Neuronal stem cell (in vitro differentiated cells): ENCODE measurements at regions not wholly inside any gene's neighbourhood (a gene's known extent, or its start where the extent isn't known, plus 50 kb on each side); places are given as distances from the start of the nearest gene placed in this dataset.
"Not testable (repeated sequence)": the region's sequence is repeated elsewhere in the genome, so short reads cannot be mapped to it uniquely, and the experiment has no call there.

Experiments used
- DNase-seq: peaks from one replicate; pipeline ENCODE4 v3.0.0-alpha.2; 2013; ENCODE audit warnings: low spot score
- H2AFZ ChIP-seq: one replicate; pipeline ENCODE4 v1.6.1; 2013; ENCODE audit warnings: mild to moderate bottlenecking, low read length, inconsistent platforms
- H2AK5ac ChIP-seq: 2 replicates; pipeline ENCODE4 v1.6.1; 2013; ENCODE audit warnings: low read depth, mild to moderate bottlenecking, inconsistent platforms, low read length, moderate library complexity, mixed read lengths
- H2BK120ac ChIP-seq: 2 replicates; pipeline ENCODE4 v1.6.1; 2013; ENCODE audit warnings: low read depth, mild to moderate bottlenecking, inconsistent platforms, low read length, moderate library complexity, mixed read lengths
- H2BK12ac ChIP-seq: one replicate; pipeline ENCODE4 v1.6.1; 2013; ENCODE audit warnings: low read length, inconsistent platforms
- H2BK15ac ChIP-seq: 2 replicates; pipeline ENCODE4 v1.6.1; 2013; ENCODE audit warnings: mild to moderate bottlenecking, low read length, inconsistent platforms, mixed read lengths
- H2BK5ac ChIP-seq: one replicate; pipeline ENCODE4 v1.6.1; 2013; ENCODE audit warnings: inconsistent platforms, mild to moderate bottlenecking, low read length, moderate library complexity
- H3K14ac ChIP-seq: one replicate; pipeline ENCODE4 v1.6.1; 2013; ENCODE audit warnings: low read length, inconsistent platforms
- H3K18ac ChIP-seq: 2 replicates; pipeline ENCODE4 v1.6.1; 2013; ENCODE audit warnings: low read length, inconsistent platforms
- H3K23ac ChIP-seq: 2 replicates; pipeline ENCODE4 v1.6.1; 2013; ENCODE audit warnings: low read depth, mild to moderate bottlenecking, mixed read lengths, low read length, inconsistent platforms; ENCODE audit not compliant: poor library complexity
- H3K27ac ChIP-seq: replicated peaks from 3 replicates; pipeline ENCODE4 v1.5.1; 2013; ENCODE audit warnings: low read length, inconsistent platforms
- H3K27me3 ChIP-seq, 3 experiments: 2 replicates each; pipeline ENCODE4 v1.6.1; 2013; ENCODE audit warnings: low read length in 3 of 3, mild to moderate bottlenecking in 2 of 3, inconsistent platforms in 1 of 3, low read depth in 1 of 3, mixed read lengths in 1 of 3, moderate library complexity in 1 of 3; ENCODE audit not compliant: control insufficient read depth in 3 of 3, insufficient read depth in 3 of 3
- H3K36me3 ChIP-seq, 2 donors: replicated peaks in 1 of 2; 2 replicates each; pipeline ENCODE4 v1.6.1; 2013; ENCODE audit warnings: low read length in 2 of 2; ENCODE audit not compliant: control insufficient read depth in 2 of 2, insufficient read depth in 2 of 2
- H3K4ac ChIP-seq: 2 replicates; pipeline ENCODE4 v1.6.1; 2013; ENCODE audit warnings: inconsistent platforms, mild to moderate bottlenecking, low read length, moderate library complexity
- H3K4me1 ChIP-seq, 2 donors: 1 replicate in 1 of 2; 2 replicates in 1 of 2; pipeline ENCODE4 v1.6.1; 2013; ENCODE audit warnings: low read length in 2 of 2, low read depth in 1 of 2; ENCODE audit not compliant: control insufficient read depth in 2 of 2, insufficient read depth in 1 of 2
- H3K4me2 ChIP-seq: one replicate; pipeline ENCODE4 v1.6.1; 2013; ENCODE audit warnings: mild to moderate bottlenecking, low read length, inconsistent platforms; ENCODE audit not compliant: insufficient read depth, poor library complexity, severe bottlenecking
- H3K4me3 ChIP-seq, 2 donors: 2 replicates each; pipeline ENCODE4 v1.5.1; 2013; ENCODE audit warnings: low read length in 2 of 2, mild to moderate bottlenecking in 2 of 2, inconsistent platforms in 1 of 2, moderate library complexity in 1 of 2
- H3K79me1 ChIP-seq: one replicate; pipeline ENCODE4 v1.6.1; 2013; ENCODE audit warnings: low read depth, mild to moderate bottlenecking, inconsistent platforms, low read length, moderate library complexity
- H3K9ac ChIP-seq: one replicate; pipeline ENCODE4 v1.6.1; 2013; ENCODE audit warnings: mild to moderate bottlenecking, low read depth, low read length, inconsistent platforms; ENCODE audit not compliant: poor library complexity
- H3K9me3 ChIP-seq, 2 donors: replicated peaks in 1 of 2; 2 replicates each; pipeline versions ENCODE3 to v1.6.1; 2013; ENCODE audit warnings: low read length in 2 of 2, mild to moderate bottlenecking in 2 of 2, inconsistent platforms in 1 of 2, low read depth in 1 of 2, mixed read lengths in 1 of 2, moderate library complexity in 1 of 2; ENCODE audit not compliant: control insufficient read depth in 2 of 2, insufficient read depth in 1 of 2
- H4K8ac ChIP-seq: one replicate; pipeline ENCODE4 v1.6.1; 2013; ENCODE audit warnings: low read depth, mild to moderate bottlenecking, inconsistent platforms, low read length, moderate library complexity
- H4K91ac ChIP-seq: one replicate; pipeline ENCODE4 v1.6.1; 2013; ENCODE audit warnings: low read length, low read depth, mild to moderate bottlenecking, inconsistent platforms; ENCODE audit not compliant: poor library complexity
- WGBS, 2 donors: extraction: QIAGEN DNeasy Blood & Tissue Kit; methylation state at CpG; one replicate each; pipeline ENCODE4 v1.1.7; 2013; ENCODE audit warnings: missing lambda C conversion rate in 2 of 2, mixed read lengths in 1 of 2; ENCODE audit not compliant: insufficient read length in 2 of 2, insufficient replicate concordance in 1 of 2; ENCODE audit errors: extremely low coverage in 2 of 2; 5-methylcytosine and 5-hydroxymethylcytosine counted together

- Histone ChIP-seq H3K4ac (no peak overlapping the region), H2AK5ac (no peak overlapping the region), H3K23ac (no peak overlapping the region), H3K27me3 (no peaks in the 10 kb centered on the region), H3K18ac (no peak overlapping the region), H2BK15ac (no peak overlapping the region), H3K4me2 (no peak overlapping the region), H3K79me1 (no peaks in the 10 kb centered on the region), H4K91ac (no peak overlapping the region), H3K27ac (no peak overlapping the region), H2BK5ac (no peak overlapping the region), H2BK12ac (no peak overlapping the region), H3K36me3 (no peaks in the 10 kb centered on the region), H3K4me1 (peaks cover 0 to 1% of the 10 kb centered on the region in 2 donors), H3K4me3 (no peak overlapping the region), H3K14ac (no peak overlapping the region), H3K9me3 (no peaks in the 10 kb centered on the region), H2AFZ (no peak overlapping the region), H3K9ac (no peak overlapping the region), H2BK120ac (no peak overlapping the region), H4K8ac (no peak overlapping the region)
- DNase-seq, result no peak
- no CpG with 5 or more reads among the region's 1 CpG for WGBS, 2 donors
These were observed 1434.3 kb upstream of the FLRT2 start for GRCh38 chr14:84095681-84096080.

- H3K4me2 ChIP-seq, result no peak overlapping the region
- no peak overlapping the region for H2BK15ac ChIP-seq
- H2BK5ac ChIP-seq, result no peak overlapping the region
- H4K8ac ChIP-seq, result no peak overlapping the region
- H3K4ac ChIP-seq, result no peak overlapping the region
- no peaks in the 10 kb centered on the region for H3K4me1 ChIP-seq
- no peak overlapping the region for H2AFZ ChIP-seq
- no peaks in the 10 kb centered on the region for H3K79me1 ChIP-seq
- no peak overlapping the region for H2BK120ac ChIP-seq
- no peak overlapping the region for H3K9ac ChIP-seq
- DNase-seq, result no peak
- no peak overlapping the region for H3K23ac ChIP-seq
- no peaks in the 10 kb centered on the region for H3K36me3 ChIP-seq
- no CpG with 5 or more reads among the region's 4 CpGs for WGBS, 2 donors
- H3K27ac ChIP-seq, result no peak overlapping the region
- no peak overlapping the region for H3K4me3 ChIP-seq
- no peaks in the 10 kb centered on the region for H3K27me3 ChIP-seq
- H4K91ac ChIP-seq, result no peak overlapping the region
- no peak overlapping the region for H2BK12ac ChIP-seq
- no peaks in the 10 kb centered on the region for H3K9me3 ChIP-seq
- H2AK5ac ChIP-seq, result no peak overlapping the region
- no peak overlapping the region for H3K14ac ChIP-seq
- no peak overlapping the region for H3K18ac ChIP-seq
These were observed 1431.7 kb upstream of the FLRT2 start for GRCh38 chr14:84098261-84098660.

- not testable (repeated sequence) for H4K8ac ChIP-seq, H2AFZ ChIP-seq, H3K4me1 ChIP-seq, H4K91ac ChIP-seq, H3K18ac ChIP-seq, H3K79me1 ChIP-seq, H3K9me3 ChIP-seq, H2AK5ac ChIP-seq, H3K4me2 ChIP-seq, H3K27ac ChIP-seq, H3K27me3 ChIP-seq, H3K36me3 ChIP-seq, H3K4me3 ChIP-seq, H3K9ac ChIP-seq, H2BK5ac ChIP-seq, H2BK12ac ChIP-seq, H3K23ac ChIP-seq, H2BK120ac ChIP-seq, H3K14ac ChIP-seq, H3K4ac ChIP-seq, DNase-seq, H2BK15ac ChIP-seq
- no CpG with 5 or more reads among the region's 27 CpGs for WGBS, 2 donors
These were observed 1430.4 kb upstream of the FLRT2 start for GRCh38 chr14:84099560-84099959.

GRCh38 chr14:84107835-84108343 lies 1422.1 kb upstream of the FLRT2 start:
- Histone ChIP-seq H4K91ac (no peak overlapping the region), H2BK5ac (no peak overlapping the region), H2BK12ac (no peak overlapping the region)

More at GRCh38 chr14:84107835-84108343, 1422.1 kb upstream of the FLRT2 start:
- Histone ChIP-seq H2BK15ac (no peak overlapping the region), H3K27me3 (no peaks in the 10 kb centered on the region), H2AK5ac (no peak overlapping the region), H3K9ac (no peak overlapping the region), H2BK120ac (no peak overlapping the region), H3K18ac (no peak overlapping the region), H3K4me2 (no peak overlapping the region), H3K23ac (no peak overlapping the region), H3K79me1 (no peaks in the 10 kb centered on the region), H3K4me1 (no peaks in the 10 kb centered on the region), H3K27ac (no peak overlapping the region), H3K9me3 (peaks cover 0 to 1% of the 10 kb centered on the region in 2 donors), H3K14ac (no peak overlapping the region), H4K8ac (no peak overlapping the region), H3K4me3 (no peak overlapping the region), H3K4ac (no peak overlapping the region), H2AFZ (no peak overlapping the region), H3K36me3 (no peaks in the 10 kb centered on the region)
- DNase-seq, result no peak
